G401 (cell line): ENCODE measurements at regions not wholly inside any gene's neighbourhood (a gene's known extent, or its start where the extent isn't known, plus 50 kb on each side); places are given as distances from the start of the nearest gene placed in this dataset.

ENCODE experiments used
- DNase-seq: peaks from one replicate; pipeline ENCODE4 v3.0.0-alpha.2; 2015; ENCODE audit warnings: low spot score
- in situ Hi-C: cut with HindIII; loops from 2 replicates; pipeline ENCODE4 v1.10.0; 2016; ENCODE audit warnings: low sequenced_read_pairs, mixed read lengths

- in situ Hi-C loops: no loop called here
- DNase-seq: no peak
Measured at GRCh38 chr5:3654515-3654914, 58.9 kb downstream of the IRX1 start.

GRCh38 chr5:3656803-3657202 is 61.2 kb downstream of the IRX1 start:
- in situ Hi-C loops: no loop called here
- DNase-seq: no peak

- DNase-seq: no peak
- in situ Hi-C loops: no loop called here
Measured at GRCh38 chr5:3657364-3658022, 61.9 kb downstream of the IRX1 start.

GRCh38 chr5:3658929-3659328 is 63.3 kb downstream of the IRX1 start:
- in situ Hi-C loops: no loop called here

GRCh38 chr5:3659907-3660306 is 64.3 kb downstream of the IRX1 start:
- in situ Hi-C loops: no loop called here
- DNase-seq: no peak

More at GRCh38 chr5:3658929-3659328, 63.3 kb downstream of the IRX1 start:
- DNase-seq: no peak

- no peak for DNase-seq
- in situ Hi-C loops: no loop called here
Measured at GRCh38 chr5:3660630-3661029, 65.0 kb downstream of the IRX1 start.

- in situ Hi-C loops: no loop called here
- DNase-seq: no peak
Measured at GRCh38 chr5:3661755-3662296, 66.2 kb downstream of the IRX1 start.

- no peak for DNase-seq
- in situ Hi-C loops: no loop called here
Measured at GRCh38 chr5:3662344-3662743, 66.7 kb downstream of the IRX1 start.

GRCh38 chr5:3671337-3671736 is 75.7 kb downstream of the IRX1 start:
- no peak for DNase-seq
- in situ Hi-C loops: no loop called here

GRCh38 chr5:3678801-3679200 is 83.2 kb downstream of the IRX1 start:
- in situ Hi-C loops: no loop called here
- DNase-seq: no peak

GRCh38 chr5:3680821-3681220 is 85.2 kb downstream of the IRX1 start:
- no peak for DNase-seq
- in situ Hi-C loops: no loop called here

GRCh38 chr5:3684118-3684517 is 88.5 kb downstream of the IRX1 start:
- no peak for DNase-seq
- in situ Hi-C loops: no loop called here

GRCh38 chr5:3684771-3685354 is 89.2 kb downstream of the IRX1 start:
- DNase-seq: no peak
- in situ Hi-C loops: no loop called here

GRCh38 chr5:3694819-3695218 is 99.2 kb downstream of the IRX1 start:
- in situ Hi-C loops: no loop called here
- no peak for DNase-seq

- DNase-seq: no peak
- in situ Hi-C loops: no loop called here
Measured at GRCh38 chr5:3695818-3696217, 100.2 kb downstream of the IRX1 start.

GRCh38 chr5:3698412-3698811 is 102.8 kb downstream of the IRX1 start:
- DNase-seq: no peak
- in situ Hi-C loops: no loop called here

- in situ Hi-C loops: no loop called here
- DNase-seq: no peak
Measured at GRCh38 chr5:3701694-3702093, 106.1 kb downstream of the IRX1 start.

- no peak for DNase-seq
- in situ Hi-C loops: no loop called here
Measured at GRCh38 chr5:3704661-3705060, 109.0 kb downstream of the IRX1 start.

- DNase-seq: no peak
Measured at GRCh38 chr5:3709068-3709716, 113.6 kb downstream of the IRX1 start.

GRCh38 chr5:3709717-3710348 is 114.2 kb downstream of the IRX1 start:
- in situ Hi-C loops: no loop called here
- DNase-seq: no peak

More at GRCh38 chr5:3709068-3709716, 113.6 kb downstream of the IRX1 start:
- in situ Hi-C loops: no loop called here
